ENCODE measurements at regions not wholly inside any gene's neighbourhood (a gene's known extent, or its start where the extent isn't known, plus 50 kb on each side); places are given as distances from the start of the nearest gene placed in this dataset.

DNA sequence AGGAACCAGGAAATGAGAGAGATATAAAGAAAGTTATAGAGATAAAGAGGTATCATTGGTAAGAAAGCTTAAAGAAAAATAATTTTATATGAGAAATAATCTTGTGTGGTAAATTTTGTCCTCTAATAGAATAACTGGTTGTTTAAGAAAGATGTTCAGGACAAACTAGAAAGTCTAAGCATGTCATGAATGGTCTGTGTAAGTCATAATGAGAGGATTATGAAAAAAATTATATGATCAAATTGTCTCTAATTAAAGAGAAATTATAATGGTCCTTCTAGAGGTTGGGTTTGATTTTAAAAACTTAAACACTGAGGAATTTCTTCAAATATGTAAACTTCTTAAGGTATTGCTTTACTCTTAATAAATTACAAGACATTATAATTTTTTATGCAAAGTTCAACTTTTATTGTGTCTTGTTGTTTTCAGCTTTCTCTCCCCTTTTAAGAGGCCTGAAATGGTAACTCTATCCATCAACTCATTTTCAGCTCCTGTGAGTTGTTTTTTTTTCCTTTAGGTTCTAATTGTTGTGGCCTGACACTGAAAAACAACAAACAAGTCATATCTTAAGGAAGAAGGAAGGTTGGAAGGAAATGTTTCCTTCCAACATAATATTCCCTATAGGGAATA is 88.2 kb upstream of the CNOT2 start:
- H3F3A ChIP-seq (ENCODE audit: insufficient read depth, low read length): no peaks in the 10 kb centered on the region
- no peaks in the 10 kb centered on the region for H3K36me3 ChIP-seq (replicated peaks; ENCODE audit: insufficient read depth, low read length)
- no peak overlapping the region for H3K27ac ChIP-seq (ENCODE audit: low read length)
- no peaks in the 10 kb centered on the region for H3K9me2 ChIP-seq (replicated peaks; ENCODE audit: insufficient read depth, low read length)
- 0 out of 2 replicates have a peak, but pooled peaks cover 3% of the 10 kb centered on the region for H3K4me1 ChIP-seq (ENCODE audit: low read length)
- H4K20me1 ChIP-seq (ENCODE audit: insufficient read depth, low read length): no peaks in the 10 kb centered on the region
- TF ChIP-seq EZH2phosphoT487 (IDR thresholded peaks at IDR 0.05; ENCODE audit: low read length) (no peak), EZH2 (optimal IDR thresholded peaks at IDR 0.05; ENCODE audit: low read depth, low read length) (no peak)
- TF ChIP-seq, protein P1, sequence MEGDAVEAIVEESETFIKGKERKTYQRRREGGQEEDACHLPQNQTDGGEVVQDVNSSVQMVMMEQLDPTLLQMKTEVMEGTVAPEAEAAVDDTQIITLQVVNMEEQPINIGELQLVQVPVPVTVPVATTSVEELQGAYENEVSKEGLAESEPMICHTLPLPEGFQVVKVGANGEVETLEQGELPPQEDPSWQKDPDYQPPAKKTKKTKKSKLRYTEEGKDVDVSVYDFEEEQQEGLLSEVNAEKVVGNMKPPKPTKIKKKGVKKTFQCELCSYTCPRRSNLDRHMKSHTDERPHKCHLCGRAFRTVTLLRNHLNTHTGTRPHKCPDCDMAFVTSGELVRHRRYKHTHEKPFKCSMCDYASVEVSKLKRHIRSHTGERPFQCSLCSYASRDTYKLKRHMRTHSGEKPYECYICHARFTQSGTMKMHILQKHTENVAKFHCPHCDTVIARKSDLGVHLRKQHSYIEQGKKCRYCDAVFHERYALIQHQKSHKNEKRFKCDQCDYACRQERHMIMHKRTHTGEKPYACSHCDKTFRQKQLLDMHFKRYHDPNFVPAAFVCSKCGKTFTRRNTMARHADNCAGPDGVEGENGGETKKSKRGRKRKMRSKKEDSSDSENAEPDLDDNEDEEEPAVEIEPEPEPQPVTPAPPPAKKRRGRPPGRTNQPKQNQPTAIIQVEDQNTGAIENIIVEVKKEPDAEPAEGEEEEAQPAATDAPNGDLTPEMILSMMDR (IDR thresholded peaks at IDR 0.05; ENCODE audit: low read length): no peak
- H3K4me2 ChIP-seq (ENCODE audit: low read depth, low read length): no peak overlapping the region
- no peaks in the 10 kb centered on the region for H3K27me3 ChIP-seq (replicated peaks; ENCODE audit: insufficient read depth, low read length)
- H3K4me3 ChIP-seq (ENCODE audit: low read length): no peak overlapping the region
- H3K9ac ChIP-seq (ENCODE audit: low read length): no peak overlapping the region
- H3K9me3 ChIP-seq (replicated peaks; ENCODE audit: insufficient read depth, low read length): no peaks in the 10 kb centered on the region
- H2AFZ ChIP-seq (ENCODE audit: low read length): no peak overlapping the region
- no peak for DNase-seq
- no peaks in the 10 kb centered on the region for H3K79me2 ChIP-seq (ENCODE audit: low read length)

DNA sequence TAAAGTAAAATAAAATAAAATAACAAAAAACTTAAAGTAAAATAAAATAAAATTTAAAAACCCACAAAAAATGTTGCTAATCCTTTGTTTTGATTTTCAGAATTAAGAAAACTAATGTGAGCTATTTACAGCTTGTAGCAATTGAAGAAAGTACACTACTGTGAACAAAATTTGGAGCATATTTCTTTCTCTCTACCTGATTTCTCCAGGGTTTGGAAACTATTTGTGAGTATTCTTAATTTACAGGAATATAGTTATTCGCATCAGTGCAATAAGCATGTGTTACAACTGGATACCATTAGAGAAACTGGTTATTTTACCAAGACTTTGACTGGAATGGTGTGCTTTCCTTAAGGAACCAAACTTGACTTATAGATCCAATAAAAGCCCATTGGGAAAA is 86.1 kb upstream of the CNOT2 start:
- Histone ChIP-seq H3K27ac (ENCODE audit: low read length) (no peak overlapping the region), H3K9me2 (replicated peaks; ENCODE audit: insufficient read depth, low read length) (no peaks in the 10 kb centered on the region), H3K27me3 (replicated peaks; ENCODE audit: insufficient read depth, low read length) (no peaks in the 10 kb centered on the region), H3K4me2 (ENCODE audit: low read depth, low read length) (no peak overlapping the region), H2AFZ (ENCODE audit: low read length) (no peak overlapping the region), H3K9me3 (replicated peaks; ENCODE audit: insufficient read depth, low read length) (no peaks in the 10 kb centered on the region), H4K20me1 (ENCODE audit: insufficient read depth, low read length) (no peaks in the 10 kb centered on the region), H3K4me3 (ENCODE audit: low read length) (no peak overlapping the region), H3K4me1 (ENCODE audit: low read length) (0 out of 2 replicates have a peak, but pooled peaks cover 3% of the 10 kb centered on the region), H3K79me2 (ENCODE audit: low read length) (no peaks in the 10 kb centered on the region), H3F3A (ENCODE audit: insufficient read depth, low read length) (no peaks in the 10 kb centered on the region), H3K36me3 (replicated peaks; ENCODE audit: insufficient read depth, low read length) (no peaks in the 10 kb centered on the region), H3K9ac (ENCODE audit: low read length) (no peak overlapping the region)
- DNase-seq: no peak
- TF ChIP-seq EZH2phosphoT487 (IDR thresholded peaks at IDR 0.05; ENCODE audit: low read length): no peak
- TF ChIP-seq, protein P1 (IDR thresholded peaks at IDR 0.05; ENCODE audit: low read length): no peak
- no peak for TF ChIP-seq EZH2 (optimal IDR thresholded peaks at IDR 0.05; ENCODE audit: low read depth, low read length)

DNA sequence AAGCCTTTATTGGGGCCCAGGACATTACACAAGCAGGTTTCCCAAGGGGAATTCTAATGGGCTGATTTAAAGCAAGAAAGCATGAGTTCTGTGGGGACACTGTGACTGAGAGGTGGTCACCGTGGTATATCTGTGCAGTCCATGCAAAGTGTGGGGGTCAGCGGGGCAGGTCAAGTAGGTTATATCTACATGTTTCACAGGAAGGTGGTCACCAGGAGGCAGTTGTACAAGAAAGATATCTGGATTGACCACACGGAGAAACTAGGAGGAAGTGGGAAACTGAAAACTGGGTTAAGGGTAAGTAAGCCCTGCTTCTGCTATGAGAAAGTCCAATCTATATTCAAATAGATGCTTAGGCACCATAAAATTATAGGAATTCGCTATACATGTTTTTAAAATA is 77.8 kb upstream of the CNOT2 start:
- peaks cover 3% of the 10 kb centered on the region; the same call in 1 of the 2 replicates for H3K4me1 ChIP-seq (ENCODE audit: low read length)
- no peaks in the 10 kb centered on the region for H3K27me3 ChIP-seq (replicated peaks; ENCODE audit: insufficient read depth, low read length)
- H3K4me2 ChIP-seq (ENCODE audit: low read depth, low read length): no peak overlapping the region
- H3K9me2 ChIP-seq (replicated peaks; ENCODE audit: insufficient read depth, low read length): no peaks in the 10 kb centered on the region
- H3K27ac ChIP-seq (ENCODE audit: low read length): no peak overlapping the region
- no peaks in the 10 kb centered on the region for H4K20me1 ChIP-seq (ENCODE audit: insufficient read depth, low read length)
- H3K9me3 ChIP-seq (replicated peaks; ENCODE audit: insufficient read depth, low read length): no peaks in the 10 kb centered on the region
- no peak overlapping the region for H2AFZ ChIP-seq (ENCODE audit: low read length)
- no peak overlapping the region for H3K9ac ChIP-seq (ENCODE audit: low read length)
- DNase-seq: no peak
- TF ChIP-seq, protein P1 (IDR thresholded peaks at IDR 0.05; ENCODE audit: low read length): no peak
- TF ChIP-seq EZH2phosphoT487 (IDR thresholded peaks at IDR 0.05; ENCODE audit: low read length) (no peak), EZH2 (optimal IDR thresholded peaks at IDR 0.05; ENCODE audit: low read depth, low read length) (no peak)
- no peaks in the 10 kb centered on the region for H3K79me2 ChIP-seq (ENCODE audit: low read length)
- H3F3A ChIP-seq (ENCODE audit: insufficient read depth, low read length): no peaks in the 10 kb centered on the region
- no peaks in the 10 kb centered on the region for H3K36me3 ChIP-seq (replicated peaks; ENCODE audit: insufficient read depth, low read length)
- H3K4me3 ChIP-seq (ENCODE audit: low read length): no peak overlapping the region
